ENCODE measurements at regions not wholly inside any gene's neighbourhood (a gene's known extent, or its start where the extent isn't known, plus 50 kb on each side); places are given as distances from the start of the nearest gene placed in this dataset.

- DNase-seq (ENCODE audit: low read depth, low spot score) = no peak
These were observed 369.0 kb upstream of the CFAP20DC start for GRCh38 chr3:59418836-59419235.

GRCh38 chr3:59412516-59412915 lies 362.7 kb upstream of the CFAP20DC start:
- DNase-seq (ENCODE audit: low read depth, low spot score) = no peak

GRCh38 chr3:59411694-59412093 lies 361.9 kb upstream of the CFAP20DC start:
- no peak for DNase-seq (ENCODE audit: low read depth, low spot score)

DNA sequence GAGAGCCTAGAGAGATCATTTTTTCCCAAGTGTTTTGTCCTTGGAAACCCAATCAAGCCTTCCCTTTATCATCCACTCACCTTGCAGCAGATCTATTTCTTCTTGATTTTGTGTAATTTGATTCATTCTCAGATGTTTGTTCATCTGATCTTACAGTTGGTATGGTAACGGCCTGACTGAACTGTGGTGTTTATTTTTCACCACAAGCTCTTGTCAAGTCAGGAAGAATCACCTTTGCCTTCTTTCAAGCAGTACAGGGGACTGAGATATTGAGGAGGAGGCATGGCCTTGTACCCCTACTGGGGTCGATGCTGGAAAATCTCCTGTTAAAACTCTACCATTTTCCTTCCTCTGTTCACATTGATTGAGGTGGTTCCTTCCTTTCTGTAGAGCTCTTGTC lies 361.4 kb upstream of the CFAP20DC start:
- DNase-seq (ENCODE audit: low read depth, low spot score) = no peak

- no peak for DNase-seq (ENCODE audit: low read depth, low spot score)
These were observed 358.3 kb upstream of the CFAP20DC start for GRCh38 chr3:59408047-59408624.

DNA sequence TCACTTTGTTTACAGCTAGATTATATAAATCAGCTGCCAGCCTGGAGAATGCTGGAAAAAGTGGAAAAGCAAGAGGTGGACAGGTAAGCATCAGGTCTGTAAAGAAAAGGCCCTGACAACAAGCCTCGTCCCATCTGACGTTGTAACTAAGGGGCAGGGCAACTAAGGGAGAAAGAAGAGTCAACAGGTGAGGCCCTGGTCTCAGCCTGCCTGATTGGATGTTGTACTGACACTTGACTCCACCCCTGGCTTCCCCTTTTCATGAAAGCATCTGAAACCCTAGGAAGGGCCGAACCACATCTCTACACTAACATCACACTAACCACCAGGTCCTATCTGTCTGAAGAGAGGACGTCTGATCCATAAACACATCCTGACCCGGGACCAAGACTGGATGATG lies 357.6 kb upstream of the CFAP20DC start:
- no peak for DNase-seq (ENCODE audit: low read depth, low spot score)

DNA sequence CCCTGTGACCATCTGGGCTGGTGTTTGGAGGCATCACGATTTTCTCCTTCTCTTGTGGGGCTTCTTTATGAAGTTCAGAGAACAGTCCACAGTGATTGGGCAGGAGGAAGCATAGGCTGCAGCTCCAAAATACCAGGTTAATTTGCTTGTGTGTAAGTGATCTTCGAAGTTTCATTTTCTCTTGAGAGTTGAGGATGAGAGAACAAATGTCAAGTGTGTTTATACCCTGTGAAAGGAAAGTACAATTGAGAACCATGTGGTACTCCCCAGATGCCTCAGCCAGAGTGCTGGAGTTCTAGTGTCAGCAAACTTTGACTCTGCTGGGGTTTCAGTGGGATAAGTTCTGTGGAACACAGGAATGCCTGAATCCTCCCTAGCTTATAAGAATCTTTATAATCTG lies 357.1 kb upstream of the CFAP20DC start:
- no peak for DNase-seq (ENCODE audit: low read depth, low spot score)

DNA sequence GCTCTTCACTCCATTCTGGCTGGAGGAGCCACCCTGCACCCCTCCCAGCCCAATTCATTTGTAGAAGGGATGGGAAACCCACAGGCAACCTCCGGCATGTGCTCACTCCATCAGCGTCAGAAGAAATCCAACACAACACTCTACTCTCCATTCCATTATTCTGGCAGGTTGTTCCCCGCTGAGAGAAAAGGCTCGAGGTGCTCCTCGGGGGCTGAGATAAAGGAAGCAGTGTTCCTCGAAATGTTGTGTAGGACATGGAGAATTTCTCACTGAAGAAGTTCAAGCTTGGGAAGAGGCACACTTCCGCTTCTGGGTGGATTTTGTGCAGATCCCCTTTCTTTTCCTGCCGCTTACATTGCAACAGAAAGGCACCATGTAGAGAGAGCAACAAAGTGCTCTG lies 355.0 kb upstream of the CFAP20DC start:
- DNase-seq (ENCODE audit: low read depth, low spot score) = no peak

GRCh38 chr3:59404064-59404463 lies 354.2 kb upstream of the CFAP20DC start:
- DNase-seq (ENCODE audit: low read depth, low spot score) = no peak

DNA sequence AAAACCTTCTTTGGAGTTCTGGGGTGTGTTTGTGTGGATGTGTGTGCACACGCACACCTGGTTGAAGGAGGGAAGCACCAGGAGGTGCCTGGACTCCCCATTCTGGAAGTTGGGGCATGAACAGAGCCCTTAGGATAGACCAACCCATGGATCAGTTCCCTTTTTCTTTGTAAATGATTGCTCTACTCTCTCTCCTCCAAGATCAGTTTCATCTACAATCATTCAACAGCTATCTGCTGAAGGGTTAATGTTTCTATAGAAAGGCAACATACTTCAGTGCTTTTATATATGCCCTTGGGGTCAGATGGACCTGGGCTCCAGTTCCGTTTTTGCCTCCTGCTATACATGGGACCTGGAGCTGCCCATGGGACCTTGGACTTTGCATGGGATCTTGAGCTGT lies 352.1 kb upstream of the CFAP20DC start:
- DNase-seq (ENCODE audit: low read depth, low spot score) = no peak

DNA sequence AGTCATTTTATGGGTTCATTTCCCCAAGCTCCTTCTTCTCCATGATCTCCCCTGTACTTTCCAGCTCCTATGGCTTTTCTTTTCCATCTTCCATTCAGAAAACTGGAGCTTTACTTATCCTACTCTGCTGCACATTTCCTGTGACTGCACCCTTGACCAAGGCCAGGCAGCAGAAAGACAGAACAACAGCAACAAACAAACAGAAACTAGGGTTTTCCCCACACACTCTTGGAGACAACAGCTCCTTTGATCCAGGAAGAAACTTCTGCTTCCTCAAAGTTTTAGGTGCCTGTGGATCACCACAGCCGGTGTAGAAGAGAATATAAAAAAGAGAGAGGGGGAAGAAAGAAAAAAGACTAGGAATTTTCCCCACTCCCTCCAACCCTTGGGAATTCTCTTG lies 342.3 kb upstream of the CFAP20DC start:
- no peak for DNase-seq (ENCODE audit: low read depth, low spot score)

DNA sequence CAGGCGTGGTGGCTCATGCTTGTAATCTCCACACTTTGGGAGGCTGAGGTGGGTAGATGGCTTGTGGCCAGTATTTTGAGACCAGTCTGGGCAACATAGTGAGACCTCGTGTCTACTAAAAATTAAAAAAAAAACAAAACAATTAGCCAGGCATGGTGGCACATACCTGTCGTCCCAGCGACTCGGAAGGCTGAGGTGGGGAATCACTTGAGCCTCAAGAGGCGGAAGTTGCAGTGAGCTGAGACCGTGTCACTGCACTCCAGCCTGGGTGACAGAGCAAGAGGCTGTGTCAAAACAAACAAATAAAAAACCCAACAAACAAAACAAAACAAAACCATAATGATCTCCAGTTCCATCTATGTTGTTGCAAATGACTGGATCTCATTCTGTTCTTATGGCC lies 341.3 kb upstream of the CFAP20DC start:
- no peak for DNase-seq (ENCODE audit: low read depth, low spot score)

- DNase-seq (ENCODE audit: low read depth, low spot score) = no peak
These were observed 338.9 kb upstream of the CFAP20DC start for GRCh38 chr3:59388555-59389270.

DNA sequence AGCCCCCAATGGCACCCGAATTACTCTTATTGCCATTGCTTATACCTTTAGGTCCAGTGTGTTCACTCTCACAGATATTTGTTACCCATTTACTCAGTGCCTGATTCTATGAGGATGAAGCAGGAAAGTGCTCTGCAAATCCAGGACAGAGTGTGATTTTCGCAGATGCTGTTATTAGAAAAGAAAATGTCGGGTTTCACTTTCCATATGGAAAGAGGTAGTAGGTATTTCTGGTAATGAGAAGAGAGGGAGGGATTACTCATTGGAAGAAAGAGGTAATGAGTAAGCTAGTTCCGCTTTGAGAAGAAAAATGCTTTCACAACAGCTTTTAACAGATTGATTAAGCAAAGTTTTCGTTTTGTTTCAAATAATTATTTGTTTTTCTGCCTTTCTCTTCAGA lies 336.3 kb upstream of the CFAP20DC start:
- no peak for DNase-seq (ENCODE audit: low read depth, low spot score)

DNA sequence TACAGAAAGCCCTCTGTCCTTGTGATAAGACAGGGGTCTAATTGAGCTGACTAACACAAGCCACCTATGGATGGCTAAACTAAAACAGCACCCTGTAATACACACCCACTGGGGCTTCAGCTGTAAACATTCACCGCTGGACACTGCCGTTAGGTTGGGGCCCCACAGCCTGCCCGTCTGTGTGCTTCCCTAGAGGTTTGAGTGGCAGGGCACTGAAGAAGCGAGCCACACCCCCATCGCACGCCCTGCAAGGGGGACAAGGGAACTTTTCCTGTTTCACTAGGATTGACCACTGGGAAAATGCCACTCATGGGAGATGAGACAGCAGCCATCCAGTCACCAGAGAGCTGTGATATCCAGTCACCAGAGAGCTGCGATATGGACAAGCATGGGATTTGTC lies 335.7 kb upstream of the CFAP20DC start:
- no peak for DNase-seq (ENCODE audit: low read depth, low spot score)

DNA sequence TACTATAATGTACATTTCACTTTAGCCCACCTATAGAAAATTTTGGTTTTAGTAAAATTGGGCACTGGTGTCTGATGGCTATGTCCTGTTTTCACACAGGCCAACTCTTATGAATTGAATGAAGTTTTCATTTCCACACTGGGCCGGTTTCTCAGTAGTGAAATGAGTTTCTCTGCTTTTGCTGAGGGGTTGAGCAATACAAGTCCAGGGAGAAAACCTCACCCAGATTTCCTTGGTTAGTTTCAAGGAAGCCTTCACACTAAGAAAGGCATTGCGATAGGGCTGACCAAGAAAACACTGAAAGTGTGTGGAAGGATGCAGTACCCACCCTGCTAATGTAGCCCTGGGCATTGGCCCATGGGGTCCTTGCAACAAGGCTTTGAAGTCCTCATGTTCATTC lies 331.5 kb upstream of the CFAP20DC start:
- DNase-seq (ENCODE audit: low read depth, low spot score) = no peak

GRCh38 chr3:59380146-59380545 lies 330.3 kb upstream of the CFAP20DC start:
- no peak for DNase-seq (ENCODE audit: low read depth, low spot score)

DNA sequence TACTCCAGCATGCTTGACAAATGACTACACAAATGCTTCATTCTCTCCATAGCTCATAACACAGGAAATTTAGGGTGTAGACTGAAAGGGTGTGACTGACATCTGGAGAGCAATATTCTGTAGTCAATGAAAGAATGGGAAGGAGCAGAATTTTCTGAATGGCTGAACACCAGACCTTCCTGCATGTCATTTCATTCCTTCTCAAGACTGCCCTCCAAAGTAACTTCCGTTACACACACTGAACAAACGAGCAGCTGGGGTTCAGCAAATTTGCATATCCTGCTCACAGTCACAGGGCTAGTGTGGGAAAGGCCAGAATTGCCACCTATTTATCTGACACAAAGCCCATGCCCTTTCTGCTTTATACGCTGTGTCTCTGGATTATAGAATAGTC lies 325.0 kb upstream of the CFAP20DC start:
- no peak for DNase-seq (ENCODE audit: low read depth, low spot score)

DNA sequence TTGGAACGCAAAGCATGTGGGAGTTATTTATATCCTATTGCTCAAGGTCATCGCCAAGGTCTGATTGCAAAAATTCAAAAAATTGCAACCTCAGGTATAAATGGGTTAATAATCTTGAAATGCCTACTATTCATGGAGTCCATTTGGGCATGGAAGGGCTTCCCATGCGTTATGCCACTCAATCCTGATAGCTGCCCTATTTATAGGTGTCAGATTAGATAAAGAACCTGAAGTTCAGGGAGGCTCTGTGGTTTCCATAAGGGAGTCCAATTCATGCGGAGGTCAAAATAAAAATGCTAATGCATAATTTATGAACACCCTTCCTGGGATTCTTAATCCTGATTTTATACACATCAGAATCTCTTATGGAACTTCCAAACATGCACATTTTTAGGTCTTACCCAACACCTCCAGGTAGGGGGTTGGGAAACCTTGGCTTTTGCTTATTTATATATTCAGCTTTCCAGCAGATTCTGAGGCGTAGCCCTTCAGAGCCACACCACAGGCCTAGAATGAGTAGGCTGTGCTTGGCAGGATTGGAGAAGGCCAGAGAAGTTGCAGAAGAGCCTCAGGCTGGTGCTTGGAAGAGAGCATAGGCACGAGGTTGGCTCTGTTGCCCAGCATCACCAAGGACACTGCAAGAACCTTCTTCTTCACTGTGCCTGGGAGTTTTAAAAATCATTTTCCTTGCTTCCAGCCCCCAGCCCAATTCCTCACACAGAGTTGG lies 324.4 kb upstream of the CFAP20DC start:
- no peak for DNase-seq (ENCODE audit: low read depth, low spot score)

DNA sequence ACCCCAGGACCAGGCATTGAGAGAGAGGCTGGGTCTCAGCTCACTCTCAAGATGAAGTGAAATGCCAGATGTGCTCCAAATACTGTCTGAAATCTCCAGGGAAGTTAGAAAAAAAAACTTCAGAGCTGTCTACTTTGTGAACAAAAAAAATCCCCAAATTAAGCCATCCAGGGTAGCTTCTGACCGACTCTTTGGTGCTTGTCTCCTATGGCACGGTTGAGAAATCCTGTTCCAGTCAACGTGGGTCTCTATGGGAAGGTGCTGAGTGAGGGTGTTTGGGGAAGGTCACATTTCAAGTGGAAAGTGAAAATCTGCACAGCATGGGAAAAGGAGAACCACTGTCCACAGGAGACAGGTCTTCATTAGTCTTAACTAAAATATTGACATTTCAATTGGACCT lies 322.5 kb upstream of the CFAP20DC start:
- DNase-seq (ENCODE audit: low read depth, low spot score) = no peak

DNA sequence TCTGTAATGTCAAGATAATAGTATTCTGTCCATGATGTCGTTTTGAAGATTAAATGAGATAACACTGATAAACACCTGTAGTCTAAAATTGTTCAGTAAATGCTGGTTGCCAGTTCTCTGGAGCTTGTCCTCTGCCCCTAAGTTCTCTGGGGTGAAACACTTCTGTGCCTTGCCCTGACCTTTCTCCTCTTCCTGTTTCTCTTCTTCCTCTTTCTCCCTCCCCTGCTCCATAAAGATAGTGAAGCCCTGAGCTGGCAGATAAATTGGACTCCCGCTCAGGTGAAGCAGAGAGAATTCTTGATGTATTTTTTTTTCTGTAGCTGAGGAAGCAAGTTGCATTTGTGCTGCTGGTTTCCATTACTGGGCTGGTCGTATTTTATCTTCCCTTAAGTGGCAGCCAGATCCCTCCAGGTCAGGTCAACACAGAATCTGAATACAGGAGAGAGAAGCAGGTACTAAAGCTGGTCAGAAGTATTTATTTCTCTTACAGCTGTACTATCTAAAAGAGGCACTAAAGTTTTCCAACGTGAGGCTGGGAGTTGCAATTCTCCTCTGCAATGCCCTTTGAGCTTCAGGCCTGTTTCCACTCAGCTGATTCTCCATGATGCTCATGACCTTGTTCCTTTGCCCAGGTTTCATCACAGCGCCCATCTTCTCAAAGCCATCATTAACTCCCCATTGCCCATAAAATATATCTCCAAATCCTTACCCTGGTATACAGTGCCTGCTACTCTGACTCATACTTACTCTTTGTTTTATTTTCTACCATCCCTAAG lies 319.3 kb upstream of the CFAP20DC start:
- no peak for DNase-seq (ENCODE audit: low read depth, low spot score)

- DNase-seq (ENCODE audit: low read depth, low spot score) = no peak
These were observed 317.3 kb upstream of the CFAP20DC start for GRCh38 chr3:59367150-59367549.
